ENCODE measurements at regions not wholly inside any gene's neighbourhood (a gene's known extent, or its start where the extent isn't known, plus 50 kb on each side); places are given as distances from the start of the nearest gene placed in this dataset.

DNA sequence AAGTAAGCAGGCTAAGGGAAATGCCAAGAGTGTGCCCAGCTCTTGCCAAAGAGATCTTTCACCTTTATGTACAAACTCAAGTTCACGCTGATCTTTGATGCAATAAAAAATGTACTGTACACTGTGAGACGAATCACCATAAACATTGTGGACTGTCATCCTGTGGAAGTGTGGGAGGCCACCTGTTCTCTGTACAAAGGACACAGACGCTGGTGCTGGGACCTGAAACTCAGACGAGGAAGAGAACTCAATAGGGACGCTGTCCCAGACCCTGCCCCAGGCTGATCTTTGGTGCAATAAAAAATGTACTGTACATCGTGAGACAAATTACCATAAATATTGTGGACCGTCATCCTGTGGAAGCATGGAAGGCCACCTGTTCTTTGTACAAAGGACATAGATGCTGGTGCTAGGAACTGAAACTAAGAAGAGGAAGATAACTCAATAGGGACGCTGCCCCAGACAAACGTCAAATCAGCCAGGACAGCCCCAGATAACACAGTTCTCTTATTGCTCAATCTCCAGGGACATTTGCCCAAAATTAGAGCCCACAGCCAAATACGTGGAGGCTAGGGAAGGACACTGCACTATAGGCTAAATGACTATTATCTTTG is 312.7 kb upstream of the SGK1 start:
- Mint-ChIP-seq H3K36me3 (ENCODE audit: insufficient read depth, unreplicated experiment) (no peaks in the 10 kb centered on the region), H3K27ac (ENCODE audit: unreplicated experiment) (no peak overlapping the region), H3K4me1 (ENCODE audit: low read depth, unreplicated experiment) (no peaks in the 10 kb centered on the region), H3K9me3 (ENCODE audit: low read depth, unreplicated experiment) (no peaks in the 10 kb centered on the region), H3K4me3 (ENCODE audit: low read depth, unreplicated experiment) (no peak overlapping the region), H3K27me3 (ENCODE audit: unreplicated experiment) (no peaks in the 10 kb centered on the region)
- no peak for DNase-seq
- BruUV-seq (replicated peaks): no TSS peak
- intact Hi-C loops (cut with micrococcal nuclease; ENCODE audit: unreplicated experiment): loop anchor here (10.0 kb wide), 1 partner anchor 196 kb away; no protein-coding TSS in a partner anchor
- CTCF ChIA-PET: no interaction called here
- TF ChIP-seq CTCF (IDR thresholded peaks at IDR 0.05; ENCODE audit: unreplicated experiment): no peak

DNA sequence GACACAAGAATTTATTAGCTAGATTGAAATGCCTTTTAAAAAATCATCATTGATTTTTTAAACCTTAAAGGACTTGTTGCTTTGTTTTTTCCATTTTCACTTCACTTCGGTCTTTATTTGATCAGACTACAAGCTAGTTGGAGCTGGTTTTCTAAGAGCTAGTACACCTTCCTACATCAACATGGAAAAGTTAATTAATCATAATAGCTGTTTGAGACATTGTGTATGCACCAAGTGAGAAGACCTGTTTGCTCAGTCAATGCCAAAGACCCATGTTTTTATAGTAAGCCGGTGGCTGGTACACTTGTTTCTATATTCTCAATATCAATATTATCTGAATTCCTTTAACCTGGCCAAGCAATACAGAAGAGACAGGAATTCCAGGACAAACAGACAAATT is 310.2 kb upstream of the SGK1 start:
- Mint-ChIP-seq H3K36me3 (ENCODE audit: insufficient read depth, unreplicated experiment) (no peaks in the 10 kb centered on the region), H3K4me3 (ENCODE audit: low read depth, unreplicated experiment) (no peak overlapping the region), H3K9me3 (ENCODE audit: low read depth, unreplicated experiment) (no peaks in the 10 kb centered on the region), H3K4me1 (ENCODE audit: low read depth, unreplicated experiment) (no peaks in the 10 kb centered on the region), H3K27ac (ENCODE audit: unreplicated experiment) (no peak overlapping the region), H3K27me3 (ENCODE audit: unreplicated experiment) (no peaks in the 10 kb centered on the region)
- DNase-seq: no peak
- BruUV-seq (replicated peaks): no TSS peak
- intact Hi-C loops (cut with micrococcal nuclease; ENCODE audit: unreplicated experiment): loop anchor here (5.0 kb wide), 1 partner anchor 451 kb away; no protein-coding TSS in a partner anchor
- TF ChIP-seq CTCF (IDR thresholded peaks at IDR 0.05; ENCODE audit: unreplicated experiment): no peak
- CTCF ChIA-PET: no interaction called here

DNA sequence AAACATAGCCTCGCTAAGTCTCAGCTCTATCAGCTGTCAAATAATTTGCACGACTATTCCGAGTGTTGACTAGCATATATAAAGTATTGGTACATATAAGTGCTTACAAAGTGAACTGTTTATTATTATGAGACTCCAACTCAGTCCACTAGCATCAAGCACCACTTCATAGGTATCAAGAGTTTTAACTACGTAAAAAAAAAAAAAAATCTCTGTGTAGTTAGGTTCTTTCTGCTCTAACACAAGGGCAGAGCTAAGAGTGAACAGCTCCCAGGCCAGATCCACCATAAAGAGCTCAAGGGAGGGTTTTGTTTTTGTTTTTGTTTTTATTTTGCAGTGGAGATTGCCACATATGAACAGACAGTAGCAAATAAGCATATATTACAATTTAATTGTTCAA is 309.8 kb upstream of the SGK1 start:
- intact Hi-C loops (cut with micrococcal nuclease; ENCODE audit: unreplicated experiment): loop anchor here (5.0 kb wide), 1 partner anchor 450 kb away; no protein-coding TSS in a partner anchor
- Mint-ChIP-seq H3K4me1 (ENCODE audit: low read depth, unreplicated experiment) (peaks cover 3% of the 10 kb centered on the region), H3K9me3 (ENCODE audit: low read depth, unreplicated experiment) (no peaks in the 10 kb centered on the region), H3K36me3 (ENCODE audit: insufficient read depth, unreplicated experiment) (no peaks in the 10 kb centered on the region), H3K27ac (ENCODE audit: unreplicated experiment) (no peak overlapping the region), H3K27me3 (ENCODE audit: unreplicated experiment) (no peaks in the 10 kb centered on the region), H3K4me3 (ENCODE audit: low read depth, unreplicated experiment) (no peak overlapping the region)
- no peak for TF ChIP-seq CTCF (IDR thresholded peaks at IDR 0.05; ENCODE audit: unreplicated experiment)
- no TSS peak for BruUV-seq (replicated peaks)
- CTCF ChIA-PET: no interaction called here
- DNase-seq: no peak

GRCh38 chr6:134626589-134626988 is 308.7 kb upstream of the SGK1 start:
- intact Hi-C loops (cut with micrococcal nuclease; ENCODE audit: unreplicated experiment): loop anchor here (5.0 kb wide), 1 partner anchor 449 kb away; no protein-coding TSS in a partner anchor
- Mint-ChIP-seq H3K36me3 (ENCODE audit: insufficient read depth, unreplicated experiment) (no peaks in the 10 kb centered on the region), H3K27ac (ENCODE audit: unreplicated experiment) (no peak overlapping the region), H3K9me3 (ENCODE audit: low read depth, unreplicated experiment) (no peaks in the 10 kb centered on the region), H3K27me3 (ENCODE audit: unreplicated experiment) (no peaks in the 10 kb centered on the region), H3K4me3 (ENCODE audit: low read depth, unreplicated experiment) (no peak overlapping the region), H3K4me1 (ENCODE audit: low read depth, unreplicated experiment) (peaks cover 9% of the 10 kb centered on the region)
- no peak for DNase-seq
- TF ChIP-seq CTCF (IDR thresholded peaks at IDR 0.05; ENCODE audit: unreplicated experiment): no peak
- CTCF ChIA-PET: no interaction called here
- BruUV-seq (replicated peaks): no TSS peak
